HCT116 (cell line): ENCODE measurements at regions not wholly inside any gene's neighbourhood (a gene's known extent, or its start where the extent isn't known, plus 50 kb on each side); places are given as distances from the start of the nearest gene placed in this dataset.
"Not testable (repeated sequence)": the region's sequence is repeated elsewhere in the genome, so short reads cannot be mapped to it uniquely, and the experiment has no call there.

Source experiments
- ATAC-seq: fragments of 200-7000 bp; cut with Tn5 transposase; 2 replicates; pipeline ENCODE4 v1.9.1; 2020; ENCODE audit warnings: mild to moderate bottlenecking, moderate library complexity
- BruUV-seq: library from RNA; stranded (reverse); fragments of 400-500 nt; replicated peaks from 2 replicates; lab custom pipeline; 2021; lab: Mats Ljungman, UMichigan
- CTCF ChIA-PET: fragments of 300-600 bp; sonication (Branson Sonifier 250); formaldehyde crosslinking; loops from one replicate; lab custom pipeline; 2021; ENCODE audit warnings: antibody characterized with exemption; lab: Charles Lee
- POLR2A ChIA-PET: fragments of 300-600, 350-600 bp; sonication (Branson Sonifier 250); formaldehyde crosslinking; loops from one replicate; lab custom pipeline; 2021; ENCODE audit warnings: antibody characterized with exemption; lab: Charles Lee
- RAD21 ChIA-PET, 2 experiments: fragments of 300-600 bp; sonication (Branson Sonifier 250); formaldehyde crosslinking; loops; one replicate each; lab custom pipeline; 2023; ENCODE audit warnings: low total read pairs in 2 of 2; ENCODE audit not compliant: uncharacterized antibody in 2 of 2, unreplicated experiment in 2 of 2, low non-redundant PET in 1 of 2; lab: Charles Lee
- DNase-seq: peaks from one replicate; pipeline ENCODE4 v3.0.0-alpha.2; 2010; ENCODE audit warnings: low read depth, low spot score
- H2AFZ ChIP-seq: fragments of 200-600 bp; shearing (Covaris generic), sonication (generic); 2 replicates; pipeline ENCODE4 v1.6.1; 2017; ENCODE audit warnings: low read depth, mixed run types, mixed read lengths, antibody characterized with exemption, low read length; ENCODE audit not compliant: poor library complexity, severe bottlenecking
- H3K27ac ChIP-seq: 2 replicates; pipeline ENCODE4 v1.5.1; 2012; ENCODE audit warnings: low read depth, low read length
- H3K27me3 ChIP-seq: fragments of 200-600 bp; sonication (generic); 2 replicates; pipeline ENCODE4 v1.6.1; 2016; ENCODE audit warnings: mixed run types, low read length, mixed read lengths; ENCODE audit not compliant: insufficient read depth
- H3K36me3 ChIP-seq, 2 experiments: fragments of 200-500 bp in 1 of 2; fragments of 200-600 bp in 1 of 2; sonication (Bioruptor generic) in 1 of 2; sonication (generic) in 1 of 2; 2 replicates each; pipeline versions ENCODE4 v1.5.1 to v1.6.1; 2014 to 2016; ENCODE audit warnings: low read length in 2 of 2, inconsistent platforms in 1 of 2, mixed read lengths in 1 of 2, mixed run types in 1 of 2; ENCODE audit not compliant: insufficient read depth in 2 of 2, control insufficient read depth in 1 of 2
- H3K4me1 ChIP-seq, 2 experiments: fragments of 200-600 bp in 1 of 2; sonication (generic) in 1 of 2; 2 replicates each; pipeline versions ENCODE4 v1.5.1 to v1.6.1; 2012 to 2017; ENCODE audit warnings: low read length in 2 of 2, inconsistent platforms in 1 of 2, mild to moderate bottlenecking in 1 of 2, mixed read lengths in 1 of 2, mixed run types in 1 of 2, moderate library complexity in 1 of 2; ENCODE audit not compliant: insufficient read depth in 2 of 2, control insufficient read depth in 1 of 2
- H3K4me2 ChIP-seq: fragments of 200-600 bp; sonication (generic); 2 replicates; pipeline ENCODE4 v1.6.1; 2017; ENCODE audit warnings: mixed run types, low read length, mixed read lengths
- H3K4me3 ChIP-seq, 2 experiments: fragments of 200-600 bp in 1 of 2; sonication (generic) in 1 of 2; replicated peaks in 1 of 2; 2 replicates each; pipeline ENCODE4 v1.5.1; 2011 to 2016; ENCODE audit warnings: low read length in 2 of 2, control low read depth in 1 of 2, low read depth in 1 of 2, mild to moderate bottlenecking in 1 of 2, mixed read lengths in 1 of 2, mixed run types in 1 of 2
- H3K79me2 ChIP-seq: fragments of 200-600 bp; sonication (generic); 2 replicates; pipeline ENCODE4 v1.6.1; 2017; ENCODE audit warnings: mild to moderate bottlenecking, mixed run types, low read length, moderate library complexity, mixed read lengths; ENCODE audit not compliant: insufficient read depth
- H3K9ac ChIP-seq: fragments of 200-600 bp; sonication (generic); 2 replicates; pipeline ENCODE4 v1.6.1; 2016; ENCODE audit warnings: low read length, mixed read lengths
- H3K9me2 ChIP-seq: fragments of 200-600 bp; sonication (generic), shearing (Covaris generic); 2 replicates; pipeline ENCODE4 v1.6.1; 2017; ENCODE audit warnings: mixed run types, mild to moderate bottlenecking, moderate library complexity; ENCODE audit not compliant: insufficient read depth
- H3K9me3 ChIP-seq, 2 experiments: fragments of 200-500 bp in 1 of 2; fragments of 200-600 bp in 1 of 2; sonication (Bioruptor generic) in 1 of 2; sonication (generic) in 1 of 2; 2 replicates each; pipeline ENCODE4 v1.6.1; 2014 to 2017; ENCODE audit warnings: low read length in 2 of 2, mixed read lengths in 2 of 2, inconsistent platforms in 1 of 2, low read depth in 1 of 2, mild to moderate bottlenecking in 1 of 2, mixed run types in 1 of 2, moderate library complexity in 1 of 2; ENCODE audit not compliant: control insufficient read depth in 1 of 2, insufficient read depth in 1 of 2
- H4K20me1 ChIP-seq: fragments of 200-600 bp; sonication (generic), shearing (Covaris generic); 2 replicates; pipeline ENCODE4 v1.6.1; 2017; ENCODE audit warnings: mixed run types, mild to moderate bottlenecking, moderate library complexity; ENCODE audit not compliant: insufficient read depth
- EGR1 ChIP-seq: IDR thresholded peaks from 2 replicates; pipeline ENCODE4 v1.6.1; 2012; ENCODE audit warnings: low read depth
- ELF1 ChIP-seq: IDR thresholded peaks from 2 replicates; pipeline ENCODE4 v1.6.1; 2012; ENCODE audit warnings: low read depth, borderline replicate concordance
- EZH2 ChIP-seq: fragments of 200-600 bp; sonication (generic); IDR thresholded peaks from 2 replicates; pipeline ENCODE4 v1.6.1; 2017; ENCODE audit warnings: antibody characterized with exemption, mixed run types
- EZH2phosphoT487 ChIP-seq: fragments of 200-600 bp; IDR thresholded peaks from 2 replicates; pipeline ENCODE4 v1.6.1; 2018; ENCODE audit warnings: antibody characterized with exemption, borderline replicate concordance
- MAX ChIP-seq: IDR thresholded peaks from 2 replicates; pipeline ENCODE4 v1.6.1; 2012
- REST ChIP-seq: IDR thresholded peaks from 2 replicates; pipeline ENCODE4 v1.6.1; 2012; ENCODE audit warnings: low read depth
- SIN3A ChIP-seq: IDR thresholded peaks from 2 replicates; pipeline ENCODE4 v1.6.1; 2012; ENCODE audit warnings: low read depth
- SP1 ChIP-seq: IDR thresholded peaks from 2 replicates; pipeline ENCODE4 v1.6.1; 2012; ENCODE audit warnings: low read depth
- SRF ChIP-seq: IDR thresholded peaks from 2 replicates; pipeline ENCODE4 v1.6.1; 2012; ENCODE audit warnings: low read depth
- ZBTB33 ChIP-seq: IDR thresholded peaks from 2 replicates; pipeline ENCODE4 v1.6.1; 2011; ENCODE audit warnings: mild to moderate bottlenecking, low read length, moderate library complexity; ENCODE audit not compliant: insufficient replicate concordance; ENCODE audit errors: extremely low read depth
- intact Hi-C: fragments of 100-400 bp; cut with micrococcal nuclease; formaldehyde crosslinking; loops from 2 replicates; pipeline ENCODE4 v1.10.0; 2022

DNA sequence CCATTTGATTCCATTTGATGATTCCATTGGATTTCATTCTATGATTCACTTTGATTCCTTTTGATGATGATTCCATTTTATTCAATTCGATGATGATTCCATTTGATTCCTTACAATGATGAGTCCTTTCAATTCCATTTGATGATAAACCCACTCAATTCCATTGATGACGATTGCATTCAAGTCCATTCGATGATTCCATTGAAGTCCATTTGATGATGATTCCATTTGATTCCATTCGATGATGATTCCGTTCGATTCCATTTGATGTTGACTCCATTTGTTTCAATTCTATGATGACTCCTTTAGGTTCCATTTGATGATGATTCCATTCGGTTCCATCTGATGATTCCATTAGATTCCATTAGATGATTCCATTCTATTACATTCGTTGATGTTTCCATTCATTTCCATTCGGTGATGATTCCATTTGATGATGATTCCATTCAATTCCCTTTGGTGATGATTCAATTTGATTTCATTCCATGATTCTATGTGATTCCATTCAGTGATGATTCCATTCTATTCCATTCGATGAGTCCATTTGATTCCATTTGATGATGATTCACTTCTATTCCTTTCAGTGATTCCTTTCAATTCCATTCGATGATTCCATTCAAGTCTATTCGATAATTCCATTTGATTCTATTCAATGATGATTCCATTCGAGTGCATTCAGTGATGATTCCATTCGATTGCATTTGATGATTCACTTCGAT, 1106.0 kb downstream of the RPIA start:
- Histone ChIP-seq H3K27me3 (no peaks in the 10 kb centered on the region), H4K20me1 (no peaks in the 10 kb centered on the region), H3K4me2 (no peak overlapping the region), H3K27ac (no peak overlapping the region), H3K36me3 (no peaks in the 10 kb centered on the region), H3K9ac (no peak overlapping the region), H3K4me3 (no peak overlapping the region), H2AFZ (no peak overlapping the region), H3K79me2 (no peaks in the 10 kb centered on the region), H3K4me1 (no peaks in the 10 kb centered on the region), H3K9me3 (peaks cover 52 to 91% of the 10 kb centered on the region in 2 experiments; a peak in 3 of 4 replicates), H3K9me2 (no peaks in the 10 kb centered on the region)
- CTCF ChIA-PET, result no interaction called here
- intact Hi-C loops, result no loop called here
- no peak for DNase-seq
- RAD21 ChIA-PET, result no interaction called here
- no peak for ATAC-seq
- no TSS peak for BruUV-seq
- POLR2A ChIA-PET, result no interaction called here
- TF ChIP-seq MAX, result no peak
- TF ChIP-seq ELF1, result no peak
- no peak for TF ChIP-seq EZH2
- no peak for TF ChIP-seq SP1
- TF ChIP-seq SRF, result no peak
- no peak for TF ChIP-seq EZH2phosphoT487
- TF ChIP-seq REST, result no peak
- TF ChIP-seq ZBTB33, result no peak
- no peak for TF ChIP-seq EGR1
- no peak for TF ChIP-seq SIN3A

GRCh38 chr2:89801207-89801606, 1109.7 kb downstream of the RPIA start:
- H3K9me2 ChIP-seq, H3K4me2 ChIP-seq, BruUV-seq, H3K36me3 ChIP-seq, intact Hi-C loops, H3K4me3 ChIP-seq, H3K9ac ChIP-seq, DNase-seq, H2AFZ ChIP-seq, POLR2A ChIA-PET, RAD21 ChIA-PET, CTCF ChIA-PET, H3K79me2 ChIP-seq, H3K27me3 ChIP-seq, H3K27ac ChIP-seq, H4K20me1 ChIP-seq, H3K4me1 ChIP-seq, ATAC-seq: not testable (repeated sequence)
- peaks cover 70 to 99% of the 10 kb centered on the region in 2 experiments; a peak in 3 of 4 replicates for H3K9me3 ChIP-seq
